Esophagus (tissue), 2 donors: ENCODE measurements at regions not wholly inside any gene's neighbourhood (a gene's known extent, or its start where the extent isn't known, plus 50 kb on each side); places are given as distances from the start of the nearest gene placed in this dataset.

Source experiments
- H3K27ac ChIP-seq, 2 donors: one replicate each; pipeline ENCODE4 v1.5.1; 2013; ENCODE audit warnings: low read depth in 2 of 2, mild to moderate bottlenecking in 2 of 2, inconsistent platforms in 1 of 2, low read length in 1 of 2, moderate library complexity in 1 of 2
- H3K27me3 ChIP-seq, 2 donors: one replicate each; pipeline ENCODE4 v1.6.1; 2013; ENCODE audit warnings: low read length in 2 of 2, control low read depth in 1 of 2, mild to moderate bottlenecking in 1 of 2; ENCODE audit not compliant: insufficient read depth in 2 of 2, control insufficient read depth in 1 of 2
- H3K36me3 ChIP-seq, 2 donors: one replicate each; pipeline ENCODE4 v1.6.1; 2013; ENCODE audit warnings: low read length in 1 of 2; ENCODE audit not compliant: control insufficient read depth in 2 of 2, insufficient read depth in 2 of 2
- H3K4me1 ChIP-seq, 2 donors: one replicate each; pipeline ENCODE4 v1.6.1; 2013; ENCODE audit warnings: low read length in 1 of 2; ENCODE audit not compliant: control insufficient read depth in 2 of 2, insufficient read depth in 2 of 2
- H3K4me3 ChIP-seq, 2 donors: one replicate each; pipeline ENCODE4 v1.5.1; 2013; ENCODE audit warnings: low read length in 2 of 2, mild to moderate bottlenecking in 2 of 2, low read depth in 1 of 2, moderate library complexity in 1 of 2
- H3K9me3 ChIP-seq, 2 donors: one replicate each; pipeline ENCODE4 v1.6.1; 2013; ENCODE audit warnings: mild to moderate bottlenecking in 2 of 2, low read depth in 1 of 2, low read length in 1 of 2, moderate library complexity in 1 of 2; ENCODE audit not compliant: control insufficient read depth in 2 of 2, insufficient read depth in 1 of 2
- WGBS, 2 donors: extraction: QIAGEN DNeasy Blood & Tissue Kit; methylation state at CpG; one replicate each; pipeline ENCODE4 v1.1.7; 2013; 5-methylcytosine and 5-hydroxymethylcytosine counted together
- donor health status: healthy with polysubstance abuse.
- donor health status: Bipolar disorder and iron deficiency.

GRCh38 chr3:75048650-75049049 lies 434.2 kb upstream of the CNTN3 start:
- Histone ChIP-seq H3K27ac (no peak overlapping the region), H3K9me3 (no peaks in the 10 kb centered on the region), H3K36me3 (no peaks in the 10 kb centered on the region), H3K4me3 (no peak overlapping the region), H3K27me3 (no peaks in the 10 kb centered on the region), H3K4me1 (no peaks in the 10 kb centered on the region)
- 74% methylated on average over 3 of the region's 3 CpGs for WGBS, 2 donors

- no peak overlapping the region for H3K4me3 ChIP-seq
- H3K36me3 ChIP-seq = no peaks in the 10 kb centered on the region
- H3K27me3 ChIP-seq = no peaks in the 10 kb centered on the region
- H3K27ac ChIP-seq = no peak overlapping the region
- no peaks in the 10 kb centered on the region for H3K9me3 ChIP-seq
- 51% methylated on average over 5 of the region's 5 CpGs for WGBS, 2 donors
- H3K4me1 ChIP-seq = no peaks in the 10 kb centered on the region
Observed at GRCh38 chr3:75049533-75049932, 435.1 kb upstream of the CNTN3 start.

GRCh38 chr3:75059120-75059519 lies 444.7 kb upstream of the CNTN3 start:
- H3K4me3 ChIP-seq = no peak overlapping the region
- no peaks in the 10 kb centered on the region for H3K9me3 ChIP-seq
- H3K36me3 ChIP-seq = no peaks in the 10 kb centered on the region
- WGBS, 2 donors = 67 to 69% methylated on average over 1 of the region's 1 CpG
- no peaks in the 10 kb centered on the region for H3K4me1 ChIP-seq
- H3K27ac ChIP-seq = no peak overlapping the region
- H3K27me3 ChIP-seq = no peaks in the 10 kb centered on the region

GRCh38 chr3:75061806-75062205 lies 447.3 kb upstream of the CNTN3 start:
- WGBS, 2 donors = 88 to 92% methylated on average over 2 of the region's 2 CpGs
- no peaks in the 10 kb centered on the region for H3K9me3 ChIP-seq
- H3K27ac ChIP-seq = no peak overlapping the region
- H3K4me1 ChIP-seq = no peaks in the 10 kb centered on the region
- H3K4me3 ChIP-seq = no peak overlapping the region
- no peaks in the 10 kb centered on the region for H3K36me3 ChIP-seq
- H3K27me3 ChIP-seq = no peaks in the 10 kb centered on the region

- Histone ChIP-seq H3K4me1 (no peaks in the 10 kb centered on the region), H3K36me3 (no peaks in the 10 kb centered on the region), H3K9me3 (peaks cover 0 to 2% of the 10 kb centered on the region in 2 donors), H3K27ac (no peak overlapping the region), H3K27me3 (no peaks in the 10 kb centered on the region), H3K4me3 (no peak overlapping the region)
- WGBS, 2 donors = 99 to 100% methylated on average over 1 of the region's 1 CpG
Observed at GRCh38 chr3:75075158-75075557, 460.7 kb upstream of the CNTN3 start.

DNA sequence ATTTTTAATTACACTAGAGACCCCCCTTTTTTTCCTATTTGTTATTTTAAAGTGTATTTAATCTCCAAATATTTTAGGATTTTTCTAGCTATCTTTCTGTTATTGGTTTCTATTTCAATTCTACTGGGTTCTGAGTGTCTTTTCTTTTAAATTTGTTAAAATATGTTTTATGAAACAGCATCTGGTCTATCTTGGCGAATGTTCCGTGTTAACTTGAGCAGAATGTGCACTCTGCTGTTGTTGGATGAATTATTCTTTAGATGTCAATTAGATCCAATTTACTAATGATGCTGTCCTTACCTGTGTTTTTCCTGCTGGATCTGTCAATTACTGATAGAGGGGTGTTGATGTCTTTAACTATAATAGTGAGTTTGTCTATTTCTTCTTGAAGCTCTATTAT lies 462.0 kb upstream of the CNTN3 start:
- H3K27ac ChIP-seq = no peak overlapping the region
- WGBS, 2 donors = 85 to 90% methylated on average over 2 of the region's 2 CpGs
- no peak overlapping the region for H3K4me3 ChIP-seq
- no peaks in the 10 kb centered on the region for H3K27me3 ChIP-seq
- no peaks in the 10 kb centered on the region for H3K9me3 ChIP-seq
- H3K36me3 ChIP-seq = no peaks in the 10 kb centered on the region
- H3K4me1 ChIP-seq = no peaks in the 10 kb centered on the region

- no peak overlapping the region for H3K27ac ChIP-seq
- H3K4me1 ChIP-seq = no peaks in the 10 kb centered on the region
- no peaks in the 10 kb centered on the region for H3K36me3 ChIP-seq
- no peak overlapping the region for H3K4me3 ChIP-seq
- H3K9me3 ChIP-seq = no peaks in the 10 kb centered on the region
- no peaks in the 10 kb centered on the region for H3K27me3 ChIP-seq
Observed at GRCh38 chr3:75078290-75078689, 463.8 kb upstream of the CNTN3 start.

- 89 to 91% methylated on average over 4 of the region's 4 CpGs for WGBS, 2 donors
- no peak overlapping the region for H3K27ac ChIP-seq
Observed at GRCh38 chr3:75082845-75083244, 468.4 kb upstream of the CNTN3 start.

GRCh38 chr3:75089841-75090240 lies 475.4 kb upstream of the CNTN3 start:
- 58 to 81% methylated on average over 3 of the region's 3 CpGs for WGBS, 2 donors

More at GRCh38 chr3:75082845-75083244, 468.4 kb upstream of the CNTN3 start:
- H3K36me3 ChIP-seq = no peaks in the 10 kb centered on the region
- H3K4me3 ChIP-seq = no peak overlapping the region
- no peaks in the 10 kb centered on the region for H3K9me3 ChIP-seq
- H3K4me1 ChIP-seq = no peaks in the 10 kb centered on the region
- no peaks in the 10 kb centered on the region for H3K27me3 ChIP-seq

GRCh38 chr3:75101329-75102147 lies 487.1 kb upstream of the CNTN3 start:
- WGBS, 2 donors = 51 to 57% methylated on average over 11 of the region's 11 CpGs
- Histone ChIP-seq H3K9me3 (peaks cover 3 to 4% of the 10 kb centered on the region in 2 donors), H3K36me3 (no peaks in the 10 kb centered on the region), H3K4me3 (no peak overlapping the region), H3K27me3 (no peaks in the 10 kb centered on the region), H3K4me1 (no peaks in the 10 kb centered on the region), H3K27ac (no peak overlapping the region)

More at GRCh38 chr3:75089841-75090240, 475.4 kb upstream of the CNTN3 start:
- H3K9me3 ChIP-seq = no peaks in the 10 kb centered on the region
- H3K36me3 ChIP-seq = no peaks in the 10 kb centered on the region
- H3K27ac ChIP-seq = no peak overlapping the region
- no peaks in the 10 kb centered on the region for H3K27me3 ChIP-seq
- H3K4me1 ChIP-seq = no peaks in the 10 kb centered on the region
- H3K4me3 ChIP-seq = no peak overlapping the region
